ENCODE measurements at regions not wholly inside any gene's neighbourhood (a gene's known extent, or its start where the extent isn't known, plus 50 kb on each side); places are given as distances from the start of the nearest gene placed in this dataset.

DNA sequence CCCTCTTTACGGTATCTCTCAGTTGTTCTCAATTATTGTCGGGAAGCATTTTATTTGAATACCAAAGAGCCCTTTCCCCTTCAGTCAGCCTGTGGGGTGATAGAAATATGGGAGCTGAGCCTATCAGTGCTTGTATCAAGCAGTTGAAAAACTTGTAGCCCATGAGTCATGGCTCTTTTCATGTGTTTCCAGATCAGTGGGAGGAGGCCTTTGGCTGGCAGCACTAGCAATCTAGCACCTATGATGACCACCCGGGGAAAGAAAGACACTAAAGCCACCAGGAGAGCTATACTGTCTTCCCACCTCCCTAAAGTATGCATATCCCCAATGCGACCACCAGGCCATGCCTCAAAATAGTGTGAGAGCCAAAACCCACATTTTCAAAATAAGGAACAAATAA, 696.9 kb upstream of the C9orf72 start:
- Mint-ChIP-seq H3K27ac (no peak overlapping the region), H3K36me3 (no peaks in the 10 kb centered on the region), H3K9me3 (peaks cover 0 to 19% (median under 1%) of the 10 kb centered on the region in 11 donors), H3K4me1 (no peaks in the 10 kb centered on the region), H3K4me3 (no peak overlapping the region), H3K27me3 (no peaks in the 10 kb centered on the region)
- H3K4me1 ChIP-seq (ENCODE audit: control insufficient read depth in 2 of 2, insufficient read depth in 2 of 2, low read length in 2 of 2) = no peaks in the 10 kb centered on the region
- CTCF ChIA-PET = no interaction called here
- POLR2A ChIA-PET = no interaction called here
- H3K4me3 ChIP-seq (ENCODE audit: low read length) = no peak overlapping the region
- no peak overlapping the region for H3K27ac ChIP-seq (ENCODE audit: low read depth, low read length)
- intact Hi-C loops (cut with micrococcal nuclease) = no loop called here
- H3K36me3 ChIP-seq (ENCODE audit: control insufficient read depth in 2 of 3, insufficient read depth in 3 of 3, low read length in 3 of 3) = no peaks in the 10 kb centered on the region
- H3K27me3 ChIP-seq (ENCODE audit: control insufficient read depth in 2 of 2, insufficient read depth in 2 of 2, low read length in 2 of 2) = no peaks in the 10 kb centered on the region
- no peaks in the 10 kb centered on the region for H3K9me3 ChIP-seq (ENCODE audit: control insufficient read depth in 2 of 3, low read length in 3 of 3)
- ATAC-seq = no peak
- DNase-seq = no peak

- no peak overlapping the region for H3K27ac Mint-ChIP-seq
- Histone ChIP-seq H3K27me3 (ENCODE audit: control insufficient read depth in 2 of 2, insufficient read depth in 2 of 2, low read length in 2 of 2) (no peaks in the 10 kb centered on the region), H3K9me3 (ENCODE audit: control insufficient read depth in 2 of 3, low read length in 3 of 3) (no peaks in the 10 kb centered on the region), H3K4me3 (ENCODE audit: low read length) (no peak overlapping the region), H3K36me3 (ENCODE audit: control insufficient read depth in 2 of 3, insufficient read depth in 3 of 3, low read length in 3 of 3) (no peaks in the 10 kb centered on the region), H3K4me1 (ENCODE audit: control insufficient read depth in 2 of 2, insufficient read depth in 2 of 2, low read length in 2 of 2) (no peaks in the 10 kb centered on the region), H3K27ac (ENCODE audit: low read depth, low read length) (no peak overlapping the region)
- H3K4me3 Mint-ChIP-seq = no peak overlapping the region
- no peaks in the 10 kb centered on the region for H3K36me3 Mint-ChIP-seq
- H3K9me3 Mint-ChIP-seq = peaks cover 0 to 22% (median 4%) of the 10 kb centered on the region in 11 donors
- ATAC-seq (no peak), DNase-seq (no peak)
- H3K4me1 Mint-ChIP-seq = no peaks in the 10 kb centered on the region
- POLR2A ChIA-PET = no interaction called here
- H3K27me3 Mint-ChIP-seq = peaks cover 0 to 4% (median 0%) of the 10 kb centered on the region in 5 donors
- CTCF ChIA-PET = no interaction called here
- intact Hi-C loops (cut with micrococcal nuclease) = no loop called here
Observed at GRCh38 chr9:28272127-28272526, 698.8 kb upstream of the C9orf72 start.

DNA sequence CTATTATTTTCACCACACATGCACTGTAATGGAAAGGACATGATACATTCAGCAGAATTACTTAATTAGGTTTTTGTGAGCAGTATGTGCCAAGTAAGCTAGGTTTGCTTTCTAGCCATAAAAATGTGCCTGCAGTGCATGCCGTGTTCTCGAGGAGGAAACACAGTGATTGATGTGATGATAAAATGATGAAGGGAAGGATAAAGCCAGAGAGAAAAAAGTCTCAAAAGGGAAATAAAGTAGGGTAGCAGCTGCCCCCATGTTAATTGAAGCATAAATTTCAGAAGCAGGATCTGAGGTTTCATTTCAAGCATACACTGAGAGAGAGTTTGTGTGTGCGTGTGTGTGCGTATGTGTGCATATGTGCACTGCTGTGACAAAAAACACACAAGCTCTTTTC, 714.2 kb upstream of the C9orf72 start:
- no peak overlapping the region for H3K27ac Mint-ChIP-seq
- no peaks in the 10 kb centered on the region for H3K4me1 ChIP-seq (ENCODE audit: control insufficient read depth in 2 of 2, insufficient read depth in 2 of 2, low read length in 2 of 2)
- intact Hi-C loops (cut with micrococcal nuclease) = no loop called here
- no peaks in the 10 kb centered on the region for H3K27me3 ChIP-seq (ENCODE audit: control insufficient read depth in 2 of 2, insufficient read depth in 2 of 2, low read length in 2 of 2)
- CTCF ChIA-PET = no interaction called here
- no peaks in the 10 kb centered on the region for H3K4me1 Mint-ChIP-seq
- no peak for DNase-seq
- ATAC-seq = no peak
- H3K4me3 ChIP-seq (ENCODE audit: low read length) = no peak overlapping the region
- peaks cover 0 to 11% (median 4%) of the 10 kb centered on the region in 11 donors for H3K9me3 Mint-ChIP-seq
- H3K27ac ChIP-seq (ENCODE audit: low read depth, low read length) = no peak overlapping the region
- H3K36me3 Mint-ChIP-seq = no peaks in the 10 kb centered on the region
- H3K27me3 Mint-ChIP-seq = no peaks in the 10 kb centered on the region
- H3K36me3 ChIP-seq (ENCODE audit: control insufficient read depth in 2 of 3, insufficient read depth in 3 of 3, low read length in 3 of 3) = no peaks in the 10 kb centered on the region
- POLR2A ChIA-PET = no interaction called here
- no peak overlapping the region for H3K4me3 Mint-ChIP-seq
- H3K9me3 ChIP-seq (ENCODE audit: control insufficient read depth in 2 of 3, low read length in 3 of 3) = no peaks in the 10 kb centered on the region

GRCh38 chr9:28289746-28290145, 716.5 kb upstream of the C9orf72 start:
- no peak overlapping the region for H3K27ac ChIP-seq (ENCODE audit: low read depth, low read length)
- no peak overlapping the region for H3K4me3 ChIP-seq (ENCODE audit: low read length)
- no peaks in the 10 kb centered on the region for H3K27me3 Mint-ChIP-seq
- no peaks in the 10 kb centered on the region for H3K36me3 Mint-ChIP-seq
- intact Hi-C loops (cut with micrococcal nuclease) = no loop called here
- H3K9me3 Mint-ChIP-seq = peaks cover 0 to 15% (median 3%) of the 10 kb centered on the region in 11 donors
- no peak overlapping the region for H3K4me3 Mint-ChIP-seq
- H3K9me3 ChIP-seq (ENCODE audit: control insufficient read depth in 2 of 3, low read length in 3 of 3) = no peaks in the 10 kb centered on the region
- DNase-seq (no peak), ATAC-seq (no peak)
- H3K4me1 ChIP-seq (ENCODE audit: control insufficient read depth in 2 of 2, insufficient read depth in 2 of 2, low read length in 2 of 2) = no peaks in the 10 kb centered on the region
- ChIA-PET POLR2A (no interaction called here), CTCF (no interaction called here)
- no peaks in the 10 kb centered on the region for H3K27me3 ChIP-seq (ENCODE audit: control insufficient read depth in 2 of 2, insufficient read depth in 2 of 2, low read length in 2 of 2)
- no peak overlapping the region for H3K27ac Mint-ChIP-seq
- H3K36me3 ChIP-seq (ENCODE audit: control insufficient read depth in 2 of 3, insufficient read depth in 3 of 3, low read length in 3 of 3) = no peaks in the 10 kb centered on the region
- H3K4me1 Mint-ChIP-seq = no peaks in the 10 kb centered on the region

GRCh38 chr9:28293369-28294090, 720.2 kb upstream of the C9orf72 start:
- ATAC-seq (no peak), DNase-seq (no peak)
- no peaks in the 10 kb centered on the region for H3K4me1 Mint-ChIP-seq
- H3K9me3 Mint-ChIP-seq = peaks cover 0 to 15% (median 1%) of the 10 kb centered on the region in 11 donors
- no peak overlapping the region for H3K4me3 ChIP-seq (ENCODE audit: low read length)
- POLR2A ChIA-PET = no interaction called here
- H3K4me1 ChIP-seq (ENCODE audit: control insufficient read depth in 2 of 2, insufficient read depth in 2 of 2, low read length in 2 of 2) = no peaks in the 10 kb centered on the region
- intact Hi-C loops (cut with micrococcal nuclease) = no loop called here
- H3K27me3 Mint-ChIP-seq = no peaks in the 10 kb centered on the region
- no peaks in the 10 kb centered on the region for H3K36me3 ChIP-seq (ENCODE audit: control insufficient read depth in 2 of 3, insufficient read depth in 3 of 3, low read length in 3 of 3)
- H3K36me3 Mint-ChIP-seq = no peaks in the 10 kb centered on the region
- no peaks in the 10 kb centered on the region for H3K9me3 ChIP-seq (ENCODE audit: control insufficient read depth in 2 of 3, low read length in 3 of 3)
- CTCF ChIA-PET = no interaction called here
- no peaks in the 10 kb centered on the region for H3K27me3 ChIP-seq (ENCODE audit: control insufficient read depth in 2 of 2, insufficient read depth in 2 of 2, low read length in 2 of 2)
- H3K27ac Mint-ChIP-seq = no peak overlapping the region
- no peak overlapping the region for H3K4me3 Mint-ChIP-seq
- H3K27ac ChIP-seq (ENCODE audit: low read depth, low read length) = no peak overlapping the region

GRCh38 chr9:28301281-28301680, 728.0 kb upstream of the C9orf72 start:
- Mint-ChIP-seq H3K4me3 (no peak overlapping the region), H3K4me1 (peaks cover 0 to 1% (median 0%) of the 10 kb centered on the region in 7 donors), H3K9me3 (peaks cover 0 to 9% (median 4%) of the 10 kb centered on the region in 11 donors), H3K27me3 (no peaks in the 10 kb centered on the region), H3K36me3 (no peaks in the 10 kb centered on the region), H3K27ac (no peak overlapping the region)
- Histone ChIP-seq H3K4me1 (ENCODE audit: control insufficient read depth in 2 of 2, insufficient read depth in 2 of 2, low read length in 2 of 2) (no peaks in the 10 kb centered on the region), H3K9me3 (ENCODE audit: control insufficient read depth in 2 of 3, low read length in 3 of 3) (no peaks in the 10 kb centered on the region), H3K27ac (ENCODE audit: low read depth, low read length) (no peak overlapping the region), H3K27me3 (ENCODE audit: control insufficient read depth in 2 of 2, insufficient read depth in 2 of 2, low read length in 2 of 2) (no peaks in the 10 kb centered on the region), H3K36me3 (ENCODE audit: control insufficient read depth in 2 of 3, insufficient read depth in 3 of 3, low read length in 3 of 3) (no peaks in the 10 kb centered on the region), H3K4me3 (ENCODE audit: low read length) (no peak overlapping the region)
- POLR2A ChIA-PET = no interaction called here
- ATAC-seq (no peak), DNase-seq (no peak)
- intact Hi-C loops (cut with micrococcal nuclease) = no loop called here
- CTCF ChIA-PET = no interaction called here

DNA sequence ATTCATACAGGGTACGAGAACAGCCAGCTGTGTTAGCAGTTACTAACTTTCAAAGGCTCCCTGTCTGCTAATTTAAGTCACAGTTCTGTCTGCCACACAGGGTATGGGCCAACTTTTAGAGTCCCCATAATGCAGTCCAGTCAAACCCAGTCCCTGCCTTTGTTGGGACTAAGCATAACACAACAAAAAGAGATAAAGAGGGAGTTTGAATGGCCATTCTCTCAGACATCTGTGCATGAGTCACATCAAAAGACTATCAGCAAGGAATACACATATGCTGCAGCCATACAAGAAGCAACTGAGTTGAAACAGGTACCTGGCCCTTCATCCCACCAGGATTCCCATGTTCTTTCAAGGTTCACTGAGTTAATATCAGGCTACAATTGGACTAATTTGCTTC, 744.5 kb upstream of the C9orf72 start:
- ChIA-PET POLR2A (no interaction called here), CTCF (no interaction called here)
- Mint-ChIP-seq H3K36me3 (no peaks in the 10 kb centered on the region), H3K4me3 (no peak overlapping the region), H3K27me3 (no peaks in the 10 kb centered on the region), H3K9me3 (peaks cover 0 to 12% (median 0%) of the 10 kb centered on the region in 11 donors), H3K27ac (no peak overlapping the region), H3K4me1 (no peaks in the 10 kb centered on the region)
- Histone ChIP-seq H3K27ac (ENCODE audit: low read depth, low read length) (no peak overlapping the region), H3K36me3 (ENCODE audit: control insufficient read depth in 2 of 3, insufficient read depth in 3 of 3, low read length in 3 of 3) (no peaks in the 10 kb centered on the region), H3K27me3 (ENCODE audit: control insufficient read depth in 2 of 2, insufficient read depth in 2 of 2, low read length in 2 of 2) (no peaks in the 10 kb centered on the region), H3K4me1 (ENCODE audit: control insufficient read depth in 2 of 2, insufficient read depth in 2 of 2, low read length in 2 of 2) (no peaks in the 10 kb centered on the region), H3K9me3 (ENCODE audit: control insufficient read depth in 2 of 3, low read length in 3 of 3) (no peaks in the 10 kb centered on the region), H3K4me3 (ENCODE audit: low read length) (no peak overlapping the region)
- no peak for DNase-seq
- no peak for ATAC-seq
- intact Hi-C loops (cut with micrococcal nuclease) = no loop called here
